ENCODE measurements at regions not wholly inside any gene's neighbourhood (a gene's known extent, or its start where the extent isn't known, plus 50 kb on each side); places are given as distances from the start of the nearest gene placed in this dataset.

DNA sequence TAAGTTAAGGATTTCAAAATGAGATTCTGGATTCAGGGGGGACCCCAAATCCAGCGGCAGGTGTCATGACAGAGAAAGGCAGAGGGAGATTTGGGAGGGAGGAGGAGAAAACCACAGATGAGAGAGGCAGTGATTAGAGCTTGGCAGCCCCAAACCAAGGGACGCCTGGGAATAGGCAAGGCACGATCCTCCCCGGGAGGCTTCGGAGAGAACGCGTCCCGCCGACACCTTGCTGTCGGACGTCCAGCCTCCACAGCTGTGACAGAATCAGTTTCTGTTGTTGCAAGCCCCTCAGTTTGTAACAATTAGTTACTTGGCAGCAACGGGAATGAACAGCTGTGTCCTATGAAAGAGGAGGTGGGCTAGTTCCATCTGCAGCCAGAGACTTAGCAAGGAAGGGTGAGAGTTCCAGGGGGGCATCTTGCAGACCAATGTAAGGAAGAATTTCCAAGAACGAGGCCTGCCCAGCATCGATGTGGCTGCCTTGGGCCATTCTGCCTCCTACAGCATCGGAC is 110.7 kb upstream of the SDK2 start:
- DNase-seq (ENCODE audit: low read depth) = no peak

GRCh38 chr17:73757420-73757819 is 113.2 kb upstream of the SDK2 start:
- no peak for DNase-seq (ENCODE audit: low read depth)

- no peak for DNase-seq (ENCODE audit: low read depth)
Measured at GRCh38 chr17:73758245-73758644, 114.0 kb upstream of the SDK2 start.

- DNase-seq (ENCODE audit: low read depth) = no peak
Measured at GRCh38 chr17:73759324-73759723, 115.1 kb upstream of the SDK2 start.

DNA sequence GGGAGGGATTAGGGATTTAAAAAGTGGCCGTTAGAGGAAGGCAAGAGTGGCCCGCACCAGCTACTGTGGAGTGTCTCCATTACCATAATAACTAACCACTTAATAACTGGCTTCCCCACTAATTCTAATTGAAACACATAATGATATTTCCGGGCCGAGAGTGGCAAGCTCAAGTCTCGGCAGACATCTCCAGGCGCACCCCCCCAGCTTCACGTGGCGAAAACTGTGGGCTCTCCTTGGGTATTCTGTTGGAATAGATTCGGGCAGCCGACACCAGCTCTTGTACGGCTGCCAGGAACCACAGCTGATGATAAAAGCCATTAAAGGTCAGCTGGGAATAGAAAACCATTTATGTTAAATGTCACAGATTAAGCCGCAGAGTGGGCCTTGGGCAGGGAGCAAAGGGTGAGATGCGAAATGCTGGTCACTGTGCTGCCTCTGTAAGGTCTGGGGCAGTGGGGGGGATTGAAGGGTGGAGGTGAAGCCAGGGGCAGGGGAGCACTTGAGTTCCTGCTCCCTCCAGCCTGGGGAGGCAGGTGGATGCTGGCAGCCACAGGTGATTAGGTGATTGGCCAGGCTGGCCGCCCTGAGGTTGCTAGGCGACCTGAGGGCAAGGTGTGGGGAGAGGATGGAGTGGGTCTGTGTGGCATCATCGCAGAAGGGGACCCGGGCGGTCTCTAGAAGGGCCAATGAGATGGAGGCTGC is 115.6 kb upstream of the SDK2 start:
- no peak for DNase-seq (ENCODE audit: low read depth)

- DNase-seq (ENCODE audit: low read depth) = no peak
Measured at GRCh38 chr17:73760439-73760758, 116.2 kb upstream of the SDK2 start.

DNA sequence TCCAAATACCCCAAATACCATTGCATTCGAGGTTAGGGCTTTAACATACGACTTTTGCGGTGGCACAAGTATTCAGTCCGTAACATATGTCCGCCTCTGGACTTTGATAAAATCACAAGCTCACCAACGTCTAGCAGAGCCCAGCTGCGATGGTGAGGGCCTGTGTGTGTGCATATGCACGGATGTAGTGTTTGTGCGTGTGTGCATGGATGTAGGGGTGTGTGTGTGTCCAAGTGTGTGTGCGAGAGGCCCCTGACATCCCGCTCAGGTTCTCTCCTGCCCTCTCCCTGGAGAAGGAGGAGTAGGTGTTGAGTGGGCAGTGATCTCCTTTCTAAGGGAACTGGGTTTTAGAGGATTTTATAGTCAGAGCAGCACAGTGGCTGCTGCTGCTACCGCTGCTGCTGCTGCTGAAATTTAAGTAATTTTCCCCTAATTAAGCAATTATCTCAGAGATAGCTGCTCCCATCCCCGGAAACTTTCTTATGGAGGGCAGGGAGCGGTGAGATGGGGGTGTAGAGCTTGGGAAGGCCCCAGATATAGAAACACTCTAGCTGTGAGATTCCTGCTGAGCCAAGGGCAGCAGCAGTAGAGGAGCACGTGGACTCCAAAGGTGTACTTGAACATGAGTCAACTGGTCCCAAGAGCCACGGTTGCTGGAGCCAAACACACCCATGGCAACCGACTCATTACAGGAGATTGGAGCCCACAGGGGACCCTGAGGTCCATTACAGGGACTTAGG is 121.7 kb upstream of the SDK2 start:
- no peak for DNase-seq (ENCODE audit: low read depth)

GRCh38 chr17:73767696-73768095 is 123.5 kb upstream of the SDK2 start:
- no peak for DNase-seq (ENCODE audit: low read depth)

DNA sequence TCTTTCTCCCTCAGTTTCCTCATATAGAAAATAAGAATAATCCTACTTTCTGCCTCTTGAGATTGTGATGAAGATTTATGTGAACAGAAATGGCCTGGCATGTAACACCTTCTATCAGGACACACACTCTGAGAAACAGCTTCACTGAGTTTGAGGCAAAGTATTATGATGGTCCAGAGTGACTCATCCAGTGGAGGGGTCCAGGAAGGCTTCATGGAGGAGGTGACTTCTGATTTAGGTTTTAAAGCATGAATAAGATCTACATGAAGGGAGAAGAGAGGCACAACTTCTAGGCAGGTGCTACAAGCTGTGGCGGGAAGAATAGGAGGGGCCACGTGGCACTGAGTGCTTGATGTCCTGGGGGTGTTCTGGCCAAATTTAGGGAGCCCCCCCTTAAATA is 124.4 kb upstream of the SDK2 start:
- DNase-seq (ENCODE audit: low read depth) = no peak

DNA sequence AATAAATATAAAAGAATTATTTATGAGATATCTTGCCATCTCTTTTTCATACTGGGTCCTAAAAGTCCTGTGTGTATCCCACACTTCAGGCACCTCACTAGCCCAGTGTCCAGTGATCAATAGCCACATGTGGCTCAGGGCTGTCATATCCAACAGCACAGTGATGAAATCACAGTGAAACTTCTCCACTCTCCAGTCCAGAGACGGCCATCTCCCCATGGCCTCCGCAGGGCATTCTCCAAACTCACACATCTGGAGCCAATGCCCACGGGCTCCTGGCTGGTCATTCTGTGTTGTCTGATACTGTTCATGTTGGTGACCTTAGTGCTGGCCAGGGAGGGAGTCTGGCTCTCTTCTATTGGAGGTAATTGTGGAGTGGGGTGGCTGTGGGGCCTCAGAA is 125.2 kb upstream of the SDK2 start:
- no peak for DNase-seq (ENCODE audit: low read depth)

GRCh38 chr17:73770115-73770848 is 126.0 kb upstream of the SDK2 start:
- DNase-seq (ENCODE audit: low read depth) = no peak

DNA sequence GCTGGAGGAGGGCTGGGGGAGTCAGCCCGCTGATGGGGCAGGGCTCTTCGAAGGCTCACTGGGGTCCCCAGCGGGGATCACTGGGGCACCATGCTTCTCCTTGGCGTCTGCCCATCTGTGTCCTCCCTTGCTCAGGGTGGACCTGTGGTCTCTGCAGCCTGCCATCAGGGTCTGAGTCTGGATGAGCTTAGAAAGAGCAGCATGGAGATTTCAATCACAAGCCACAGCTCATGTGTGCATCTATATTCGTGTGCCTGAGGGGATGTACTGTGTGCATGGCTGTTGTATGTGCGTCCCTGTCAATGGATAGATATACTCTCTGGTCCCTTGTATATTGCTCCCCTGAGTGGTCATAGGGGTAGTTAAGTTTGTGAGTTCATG is 126.6 kb upstream of the SDK2 start:
- no peak for DNase-seq (ENCODE audit: low read depth)

DNA sequence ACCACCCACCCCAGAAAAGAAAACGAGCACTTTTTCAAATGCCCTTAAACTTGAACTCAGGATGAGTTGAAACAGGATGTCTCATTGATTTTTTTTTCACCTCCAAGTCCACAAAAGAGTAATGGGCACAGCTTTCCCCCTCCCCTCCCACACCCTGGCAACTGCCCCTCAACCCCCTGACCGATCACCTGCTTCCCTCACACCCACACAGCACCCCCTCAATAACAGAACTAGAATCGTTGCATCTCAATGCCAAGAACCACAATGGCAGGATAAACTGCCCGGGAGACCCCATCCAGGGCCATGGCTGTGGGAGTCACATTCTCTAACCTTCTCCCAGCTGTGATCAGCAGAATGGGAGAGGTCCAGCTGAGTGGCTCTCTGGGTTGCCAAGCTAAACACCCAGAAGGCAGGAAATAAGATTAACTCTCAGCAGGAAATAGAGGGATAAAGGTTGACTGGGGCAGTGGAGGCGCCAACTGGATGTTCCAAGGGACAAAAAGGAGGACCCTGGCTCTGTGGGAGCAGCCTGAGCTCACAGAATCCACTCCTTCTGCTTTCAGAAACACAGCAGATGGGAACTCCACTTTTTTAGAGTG is 128.0 kb upstream of the SDK2 start:
- DNase-seq (ENCODE audit: low read depth) = no peak

GRCh38 chr17:73773702-73774101 is 129.5 kb upstream of the SDK2 start:
- DNase-seq (ENCODE audit: low read depth) = peak; percentile 10

DNA sequence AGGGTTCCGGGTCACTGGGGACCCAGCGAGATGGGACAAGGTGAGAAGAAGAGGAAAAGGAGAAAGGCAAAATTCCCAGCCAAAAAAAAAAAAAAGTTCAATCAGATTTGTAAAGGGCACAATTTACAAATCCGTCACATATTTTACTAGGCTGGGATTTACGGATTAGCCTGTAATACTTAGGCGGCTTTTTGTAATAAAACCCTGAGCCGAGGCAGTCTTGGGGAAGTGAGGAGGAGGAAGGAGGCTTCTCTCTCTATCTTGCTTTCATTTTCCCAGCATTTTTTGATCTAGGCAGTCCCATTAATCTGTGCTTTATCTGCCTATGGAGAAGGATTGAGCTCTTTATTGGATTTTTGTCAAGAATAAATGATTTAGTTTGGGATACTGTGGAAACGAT is 130.6 kb upstream of the SDK2 start:
- DNase-seq (ENCODE audit: low read depth) = no peak

DNA sequence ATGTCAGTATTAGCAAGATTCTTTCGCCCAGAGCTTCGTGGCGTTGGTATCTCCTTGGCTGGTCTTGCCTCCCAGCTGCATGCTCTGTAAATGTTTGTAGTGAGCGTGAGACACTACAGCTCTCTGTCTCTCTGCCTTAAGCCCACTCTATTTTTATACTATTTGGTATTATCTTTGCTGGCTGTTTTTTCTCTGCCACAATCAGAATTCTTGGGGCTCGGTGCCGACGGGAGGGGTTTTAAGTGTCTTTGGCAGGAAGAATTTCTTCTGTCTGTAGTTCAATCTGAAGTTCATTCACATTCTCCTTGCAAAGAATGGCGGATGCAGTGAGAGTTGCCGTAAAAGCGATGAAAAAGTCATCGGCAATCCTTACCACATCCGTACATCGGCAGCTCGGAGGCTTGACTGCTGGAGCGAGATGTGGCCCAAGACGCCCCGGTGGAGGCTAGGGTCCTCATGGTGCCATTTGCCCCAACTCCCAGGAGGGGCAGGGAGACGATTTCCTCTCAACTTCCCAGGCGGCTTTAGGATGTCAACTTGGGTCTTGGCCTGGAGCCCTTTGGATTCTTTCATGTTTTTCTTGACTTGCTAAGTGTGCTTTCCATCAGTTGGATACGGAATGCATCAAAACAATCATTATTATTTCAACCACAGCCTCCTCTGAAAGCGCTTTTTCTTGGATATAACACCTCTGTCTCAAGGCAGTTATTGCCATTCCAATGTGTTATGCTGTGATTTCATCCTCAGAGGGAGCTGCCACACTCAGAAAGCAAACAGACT is 132.3 kb upstream of the SDK2 start:
- no peak for DNase-seq (ENCODE audit: low read depth)

DNA sequence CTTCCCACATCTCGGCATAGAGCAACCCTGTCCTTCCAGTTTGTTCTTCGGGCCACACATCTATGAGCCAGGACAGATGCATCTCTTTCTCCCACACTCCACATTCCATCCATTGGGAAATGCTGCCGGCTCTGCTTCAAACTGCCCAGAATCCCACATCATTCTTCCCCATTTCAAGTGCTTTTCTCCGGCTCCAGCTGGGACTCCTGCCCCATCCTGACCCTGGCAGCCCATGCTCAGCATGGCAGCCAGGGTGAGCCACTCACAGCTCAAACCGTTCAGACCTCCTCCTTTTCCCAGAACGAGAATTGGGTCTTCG is 132.8 kb upstream of the SDK2 start:
- DNase-seq (ENCODE audit: low read depth) = no peak

- DNase-seq (ENCODE audit: low read depth) = no peak
Measured at GRCh38 chr17:73782231-73782630, 138.0 kb upstream of the SDK2 start.

GRCh38 chr17:73782641-73783381 is 138.6 kb upstream of the SDK2 start:
- no peak for DNase-seq (ENCODE audit: low read depth)

GRCh38 chr17:73783382-73783766 is 139.1 kb upstream of the SDK2 start:
- no peak for DNase-seq (ENCODE audit: low read depth)

DNA sequence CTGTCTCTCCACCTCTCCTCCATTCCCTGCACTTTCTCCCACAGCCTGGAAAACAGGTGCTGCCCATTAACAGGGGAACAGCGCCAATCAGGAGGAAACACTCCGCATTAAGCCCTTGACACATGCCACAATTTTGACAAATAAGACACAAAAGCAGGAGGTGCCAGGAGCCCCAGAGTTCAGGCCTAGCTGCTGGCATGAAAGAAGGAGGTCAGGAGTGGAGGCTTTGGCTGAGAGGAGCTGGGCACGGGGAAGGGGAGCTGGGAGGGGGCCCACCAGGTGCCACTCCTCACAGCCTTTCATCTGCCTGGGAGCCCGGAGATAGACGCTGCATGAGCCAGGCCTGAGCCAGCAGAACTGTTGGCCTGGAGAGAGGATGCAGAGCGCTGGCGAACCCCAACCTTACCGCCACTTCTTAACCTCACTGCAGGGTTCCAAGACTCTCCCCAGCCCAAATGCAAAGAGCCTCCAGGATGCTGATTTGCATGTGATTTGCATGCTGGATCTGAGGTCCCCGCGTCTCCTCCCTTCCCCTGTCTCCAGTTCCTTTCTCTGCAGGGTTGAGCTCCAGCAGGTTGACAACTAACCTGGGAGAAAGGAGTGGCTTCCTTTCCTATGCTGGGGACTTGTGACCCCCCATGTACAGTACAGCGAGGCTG is 139.8 kb upstream of the SDK2 start:
- no peak for DNase-seq (ENCODE audit: low read depth)

All from activated T-helper 1 cell treated with Interleukin-2 at 50 U/mL for 16 hours (primary cell).